Fibroblast of the aortic adventitia (primary cell): ENCODE measurements at regions not wholly inside any gene's neighbourhood (a gene's known extent, or its start where the extent isn't known, plus 50 kb on each side); places are given as distances from the start of the nearest gene placed in this dataset.

ENCODE experiments used
- DNase-seq: peaks from one replicate; pipeline ENCODE4 v3.0.0-alpha.2; 2010; ENCODE audit warnings: low read depth
- H3K4me3 ChIP-seq: 2 replicates; pipeline ENCODE4 v1.5.1; 2011; ENCODE audit warnings: low read depth, mild to moderate bottlenecking, control low read depth, low read length, moderate library complexity
- TF ChIP-seq, protein P1 (sequence below): IDR thresholded peaks from 2 replicates; pipeline ENCODE4 v1.5.1; 2011; ENCODE audit warnings: mild to moderate bottlenecking, low read length, control low read depth, inconsistent platforms; ENCODE audit not compliant: insufficient read depth

- TF ChIP-seq, protein P1, sequence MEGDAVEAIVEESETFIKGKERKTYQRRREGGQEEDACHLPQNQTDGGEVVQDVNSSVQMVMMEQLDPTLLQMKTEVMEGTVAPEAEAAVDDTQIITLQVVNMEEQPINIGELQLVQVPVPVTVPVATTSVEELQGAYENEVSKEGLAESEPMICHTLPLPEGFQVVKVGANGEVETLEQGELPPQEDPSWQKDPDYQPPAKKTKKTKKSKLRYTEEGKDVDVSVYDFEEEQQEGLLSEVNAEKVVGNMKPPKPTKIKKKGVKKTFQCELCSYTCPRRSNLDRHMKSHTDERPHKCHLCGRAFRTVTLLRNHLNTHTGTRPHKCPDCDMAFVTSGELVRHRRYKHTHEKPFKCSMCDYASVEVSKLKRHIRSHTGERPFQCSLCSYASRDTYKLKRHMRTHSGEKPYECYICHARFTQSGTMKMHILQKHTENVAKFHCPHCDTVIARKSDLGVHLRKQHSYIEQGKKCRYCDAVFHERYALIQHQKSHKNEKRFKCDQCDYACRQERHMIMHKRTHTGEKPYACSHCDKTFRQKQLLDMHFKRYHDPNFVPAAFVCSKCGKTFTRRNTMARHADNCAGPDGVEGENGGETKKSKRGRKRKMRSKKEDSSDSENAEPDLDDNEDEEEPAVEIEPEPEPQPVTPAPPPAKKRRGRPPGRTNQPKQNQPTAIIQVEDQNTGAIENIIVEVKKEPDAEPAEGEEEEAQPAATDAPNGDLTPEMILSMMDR = no peak
- DNase-seq = peak; percentile 24
- no peak overlapping the region for H3K4me3 ChIP-seq
Observed at GRCh38 chr13:83352391-83352790, 529.9 kb downstream of the SLITRK1 start.

DNA sequence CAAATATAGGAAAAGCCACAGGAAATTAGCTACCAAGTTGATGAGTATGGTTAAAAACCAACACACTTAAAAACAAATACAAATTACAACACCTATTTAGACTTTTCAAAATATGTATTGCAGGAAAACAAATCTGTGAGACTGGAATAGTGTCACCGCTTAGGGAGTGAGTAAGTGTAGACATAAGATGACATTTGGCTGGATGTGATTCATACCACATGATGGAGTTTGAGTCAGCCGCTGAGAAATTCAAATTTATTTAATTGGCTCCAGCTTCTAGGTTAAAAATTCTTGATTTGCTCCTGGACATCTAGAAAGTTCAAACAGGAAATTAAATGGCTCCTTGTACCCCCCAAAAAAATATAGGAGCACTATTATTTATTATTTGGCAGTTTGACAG is 531.7 kb downstream of the SLITRK1 start:
- H3K4me3 ChIP-seq = no peak overlapping the region
- TF ChIP-seq, protein P1 = no peak
- DNase-seq = peak; percentile 30

DNA sequence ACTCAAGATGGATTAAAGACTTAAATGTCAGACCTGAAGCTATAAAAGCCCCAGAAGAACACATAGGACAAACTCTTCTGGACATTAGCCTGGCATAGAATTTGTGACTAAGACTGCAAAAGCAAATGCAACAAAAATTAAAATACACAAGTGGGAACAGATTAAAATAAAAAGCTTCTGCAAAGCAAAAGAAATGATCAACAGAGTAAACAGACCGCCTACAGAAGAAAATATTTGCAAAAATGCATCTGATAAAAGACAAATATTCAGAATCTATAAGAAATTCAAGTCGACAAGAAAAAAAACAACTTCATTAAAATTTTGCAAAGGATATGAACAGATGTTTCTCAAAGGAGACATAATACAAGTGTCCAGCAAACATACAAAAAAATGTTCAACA is 537.8 kb downstream of the SLITRK1 start:
- DNase-seq = no peak
- TF ChIP-seq, protein P1 = no peak
- H3K4me3 ChIP-seq = no peak overlapping the region

DNA sequence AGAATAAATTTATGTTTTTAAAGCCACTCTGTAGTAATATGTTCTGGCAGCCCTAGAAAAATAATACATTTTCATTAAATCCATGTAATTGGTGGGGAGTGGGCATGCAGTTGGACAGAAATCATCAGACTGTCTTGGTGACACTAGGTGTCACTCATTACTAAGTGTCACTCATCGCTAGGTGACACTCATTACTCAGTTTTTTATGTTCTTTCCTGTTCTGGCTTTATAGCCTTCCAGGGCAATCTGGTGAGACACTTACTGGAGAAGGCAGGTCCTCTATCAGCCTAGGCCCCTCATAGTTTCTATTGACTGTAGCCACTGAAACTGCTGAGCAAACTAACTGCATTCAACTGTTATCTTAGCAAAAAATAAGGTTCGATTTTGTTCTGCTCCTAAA is 542.1 kb downstream of the SLITRK1 start:
- H3K4me3 ChIP-seq = no peak overlapping the region
- TF ChIP-seq, protein P1 = no peak
- DNase-seq = no peak

- no peak overlapping the region for H3K4me3 ChIP-seq
- no peak for DNase-seq
- TF ChIP-seq, protein P1 = no peak
Observed at GRCh38 chr13:83333614-83334388, 548.5 kb downstream of the SLITRK1 start.

- DNase-seq = no peak
- H3K4me3 ChIP-seq = no peak overlapping the region
- TF ChIP-seq, protein P1 = no peak
Observed at GRCh38 chr13:83332751-83333150, 549.5 kb downstream of the SLITRK1 start.

DNA sequence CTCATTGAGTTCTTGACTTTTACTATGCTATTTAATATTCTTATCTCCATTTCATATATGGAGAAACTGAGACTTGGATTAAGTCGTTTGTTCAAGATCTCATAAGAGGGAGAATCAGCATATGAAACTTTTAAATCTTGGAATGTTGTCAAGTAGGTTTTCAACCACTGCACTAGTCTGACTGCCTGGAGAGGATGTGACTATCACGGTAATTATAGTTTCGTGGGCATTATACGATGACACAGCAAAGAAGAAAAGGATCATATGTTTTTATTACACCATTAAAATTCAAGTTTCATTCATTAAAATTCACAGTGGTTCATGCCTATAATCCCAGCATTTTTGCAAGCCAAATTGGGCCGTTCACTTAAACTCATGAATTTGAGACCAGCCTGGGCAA is 555.2 kb downstream of the SLITRK1 start:
- DNase-seq = no peak
- TF ChIP-seq, protein P1 = no peak

More for the DNA sequence above, 555.2 kb downstream of the SLITRK1 start:
- no peak overlapping the region for H3K4me3 ChIP-seq
